Lung (tissue), 11 donors: ENCODE measurements at regions not wholly inside any gene's neighbourhood (a gene's known extent, or its start where the extent isn't known, plus 50 kb on each side); places are given as distances from the start of the nearest gene placed in this dataset.

Source experiments
- ATAC-seq: fragments of 200-7000 bp; cut with Tn5 transposase; one replicate; pipeline ENCODE4 v1.9.1; 2020; ENCODE audit warnings: moderate number of reproducible peaks; ENCODE audit not compliant: insufficient read depth, low FRiP score
- DNase-seq, 3 donors: peaks; one replicate each; pipeline ENCODE4 v3.0.0-alpha.2; 2013 to 2017
- H3K27ac ChIP-seq, 2 donors: one replicate each; pipeline ENCODE4 v1.5.1; 2013; ENCODE audit warnings: mild to moderate bottlenecking in 2 of 2, moderate library complexity in 2 of 2, control low read depth in 1 of 2, inconsistent platforms in 1 of 2, low read depth in 1 of 2, low read length in 1 of 2
- H3K27me3 ChIP-seq, 3 donors: one replicate each; pipeline ENCODE4 v1.5.1; 2013; ENCODE audit warnings: low read length in 2 of 3; ENCODE audit not compliant: control insufficient read depth in 3 of 3, insufficient read depth in 3 of 3
- H3K36me3 ChIP-seq, 4 donors: one replicate each; pipeline ENCODE4 v1.5.1; 2013; ENCODE audit warnings: low read length in 4 of 4, mild to moderate bottlenecking in 1 of 4, moderate library complexity in 1 of 4; ENCODE audit not compliant: control insufficient read depth in 4 of 4, insufficient read depth in 4 of 4
- H3K4me1 ChIP-seq, 5 donors: one replicate each; pipeline ENCODE4 v1.5.1; 2013; ENCODE audit warnings: low read length in 5 of 5, mild to moderate bottlenecking in 2 of 5, moderate library complexity in 1 of 5; ENCODE audit not compliant: control insufficient read depth in 5 of 5, insufficient read depth in 5 of 5
- H3K4me3 ChIP-seq: one replicate; pipeline ENCODE4 v1.5.1; 2013; ENCODE audit warnings: mild to moderate bottlenecking, control low read depth, moderate library complexity
- H3K9ac ChIP-seq, 2 donors: one replicate each; pipeline ENCODE4 v1.5.1; 2013; ENCODE audit warnings: low read length in 2 of 2, control low read depth in 1 of 2; ENCODE audit not compliant: insufficient read depth in 1 of 2
- H3K9me3 ChIP-seq, 4 donors: one replicate each; pipeline ENCODE4 v1.5.1; 2013; ENCODE audit warnings: low read length in 3 of 4, mild to moderate bottlenecking in 1 of 4, moderate library complexity in 1 of 4; ENCODE audit not compliant: control insufficient read depth in 4 of 4, insufficient read depth in 3 of 4
- CTCF ChIP-seq: IDR thresholded peaks from 2 replicates; pipeline ENCODE4 v1.5.1; 2012; ENCODE audit warnings: mild to moderate bottlenecking; ENCODE audit errors: control extremely low read depth, extremely low read depth
- WGBS, 2 donors: extraction: QIAGEN DNeasy Blood & Tissue Kit; methylation state at CpG; one replicate each; pipeline ENCODE4 v1.1.7; 2013; 5-methylcytosine and 5-hydroxymethylcytosine counted together
- donor health status: control.
- donor health status: control.
- donor health status: Bipolar disorder and iron deficiency.
- donor health status: healthy.
- donor health status: DM: yes; HTN: yes; CAD: no.

DNA sequence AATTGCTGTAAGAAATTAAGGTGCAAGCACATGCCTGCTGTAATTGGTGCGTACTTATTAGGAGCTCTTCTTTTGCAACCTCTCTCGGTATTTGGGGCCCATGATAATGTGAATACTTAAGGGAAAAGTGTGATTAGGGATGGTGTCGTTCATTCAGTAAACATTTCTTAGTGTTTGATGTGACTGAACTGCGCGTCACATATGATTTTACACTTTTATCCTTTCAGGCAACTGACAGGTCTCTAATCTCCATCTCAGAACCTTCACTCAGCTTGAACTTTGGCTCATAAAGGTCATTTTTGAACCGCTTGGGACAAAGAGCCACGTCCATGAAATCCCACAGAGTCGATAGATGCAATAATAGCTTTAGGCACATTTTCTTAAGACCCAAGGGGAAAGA lies 612.1 kb upstream of the PITX2 start:
- H3K27me3 ChIP-seq, result no peaks in the 10 kb centered on the region
- no peak overlapping the region for H3K9ac ChIP-seq
- no peaks in the 10 kb centered on the region for H3K36me3 ChIP-seq
- TF ChIP-seq CTCF, result no peak
- no peak overlapping the region for H3K27ac ChIP-seq
- no peak for DNase-seq
- no peak for ATAC-seq
- no peak overlapping the region for H3K4me3 ChIP-seq
- H3K4me1 ChIP-seq, result no peaks in the 10 kb centered on the region
- WGBS, 2 donors, result 55 to 68% methylated on average over 8 of the region's 8 CpGs
- no peaks in the 10 kb centered on the region for H3K9me3 ChIP-seq

- H3K27me3 ChIP-seq, result peaks cover 0 to 3% (median 0%) of the 10 kb centered on the region in 3 donors
- no peak overlapping the region for H3K4me3 ChIP-seq
- no peak for DNase-seq
- H3K9ac ChIP-seq, result no peak overlapping the region
- no peak for ATAC-seq
- H3K27ac ChIP-seq, result no peak overlapping the region
- H3K36me3 ChIP-seq, result no peaks in the 10 kb centered on the region
- 72 to 83% methylated on average over 5 of the region's 5 CpGs for WGBS, 2 donors
- no peaks in the 10 kb centered on the region for H3K9me3 ChIP-seq
- no peaks in the 10 kb centered on the region for H3K4me1 ChIP-seq
- no peak for TF ChIP-seq CTCF
Measured at GRCh38 chr4:111263836-111264235, 641.0 kb upstream of the PITX2 start.

DNA sequence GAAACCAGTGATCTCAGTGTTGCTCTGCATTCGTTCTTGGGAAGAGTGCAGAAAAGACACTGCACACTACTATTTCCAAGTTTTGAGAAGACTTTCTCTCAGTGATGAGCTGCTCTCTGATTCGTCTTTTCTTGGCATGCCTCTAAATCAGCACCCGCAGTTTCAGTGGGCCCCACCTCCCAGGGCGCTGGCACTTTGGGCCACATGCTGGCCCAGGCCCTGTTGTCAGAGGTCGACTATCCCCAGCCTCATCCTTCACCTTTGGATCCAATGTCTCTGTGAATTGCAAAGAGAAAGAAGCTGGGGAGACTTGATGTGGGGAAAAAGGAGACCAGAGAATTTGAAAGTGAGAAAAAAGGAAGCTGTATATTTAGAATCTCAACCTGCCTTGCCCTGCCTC lies 644.1 kb upstream of the PITX2 start:
- no peaks in the 10 kb centered on the region for H3K36me3 ChIP-seq
- 63 to 74% methylated on average over 5 of the region's 5 CpGs for WGBS, 2 donors
- no peaks in the 10 kb centered on the region for H3K9me3 ChIP-seq
- TF ChIP-seq CTCF, result no peak
- H3K4me1 ChIP-seq, result no peaks in the 10 kb centered on the region
- H3K27ac ChIP-seq, result no peak overlapping the region
- no peak overlapping the region for H3K9ac ChIP-seq
- H3K27me3 ChIP-seq, result peaks cover 0 to 3% (median 0%) of the 10 kb centered on the region in 3 donors
- H3K4me3 ChIP-seq, result no peak overlapping the region
- DNase-seq (no peak), ATAC-seq (no peak)

GRCh38 chr4:111267786-111268185 lies 644.9 kb upstream of the PITX2 start:
- Histone ChIP-seq H3K9ac (no peak overlapping the region), H3K9me3 (no peaks in the 10 kb centered on the region), H3K4me1 (no peaks in the 10 kb centered on the region), H3K4me3 (no peak overlapping the region), H3K27ac (no peak overlapping the region), H3K27me3 (peaks cover 0 to 3% (median 0%) of the 10 kb centered on the region in 3 donors), H3K36me3 (no peaks in the 10 kb centered on the region)
- DNase-seq, result no peak
- no peak for TF ChIP-seq CTCF
- no peak for ATAC-seq
- WGBS, 2 donors, result 67 to 86% methylated on average over 2 of the region's 2 CpGs
